D721Med (cell line): ENCODE measurements at regions not wholly inside any gene's neighbourhood (a gene's known extent, or its start where the extent isn't known, plus 50 kb on each side); places are given as distances from the start of the nearest gene placed in this dataset.

Source experiments
- DNase-seq: peaks from one replicate; pipeline ENCODE4 v3.0.0; 2011; ENCODE audit warnings: low spot score; ENCODE audit not compliant: insufficient read length
- FAIRE-seq: peaks from 2 replicates; lab custom pipeline; 2011; peaks lifted over from hg19 to GRCh38; lab: Jason Lieb, UNC
- CTCF ChIP-seq: IDR thresholded peaks from 2 replicates; pipeline ENCODE4 v1.5.1; 2012; ENCODE audit warnings: mild to moderate bottlenecking, control low read depth; ENCODE audit not compliant: insufficient read depth; ENCODE audit errors: missing control alignments

- no peak for DNase-seq
- FAIRE-seq, result no peak
- no peak for TF ChIP-seq CTCF
Measured at GRCh38 chr6:90432937-90433336, 136.3 kb upstream of the BACH2 start.

- no peak for TF ChIP-seq CTCF
- no peak for FAIRE-seq
Measured at GRCh38 chr6:90432041-90432775, 135.6 kb upstream of the BACH2 start.

GRCh38 chr6:90431576-90431975, 134.9 kb upstream of the BACH2 start:
- FAIRE-seq (no peak), DNase-seq (no peak)
- TF ChIP-seq CTCF, result no peak

More at GRCh38 chr6:90432041-90432775, 135.6 kb upstream of the BACH2 start:
- DNase-seq, result no peak

GRCh38 chr6:90429713-90430112, 133.1 kb upstream of the BACH2 start:
- TF ChIP-seq CTCF, result no peak
- DNase-seq, result no peak
- FAIRE-seq, result no peak

GRCh38 chr6:90428514-90428913, 131.9 kb upstream of the BACH2 start:
- no peak for TF ChIP-seq CTCF
- no peak for FAIRE-seq
- no peak for DNase-seq

- DNase-seq (no peak), FAIRE-seq (no peak)
Measured at GRCh38 chr6:90425161-90425641, 128.6 kb upstream of the BACH2 start.

More at GRCh38 chr6:90425161-90425641, 128.6 kb upstream of the BACH2 start:
- TF ChIP-seq CTCF, result no peak
